H9 (cell line): ENCODE measurements at regions not wholly inside any gene's neighbourhood (a gene's known extent, or its start where the extent isn't known, plus 50 kb on each side); places are given as distances from the start of the nearest gene placed in this dataset.

ENCODE experiments used
- DNase-seq: peaks from one replicate; pipeline ENCODE4 v3.0.0-alpha.2; 2017
- H2AFZ ChIP-seq: one replicate; pipeline ENCODE4 v1.6.1; 2013; ENCODE audit warnings: mild to moderate bottlenecking, low read length, control low read depth, moderate library complexity
- H2AK5ac ChIP-seq: 2 replicates; pipeline ENCODE4 v1.6.1; 2013; ENCODE audit warnings: low read length, control low read depth, mixed read lengths; ENCODE audit not compliant: insufficient read length
- H2BK120ac ChIP-seq: one replicate; pipeline ENCODE4 v1.6.1; 2013; ENCODE audit warnings: low read depth, mild to moderate bottlenecking, low read length, control low read depth, inconsistent platforms; ENCODE audit not compliant: poor library complexity, severe bottlenecking
- H2BK12ac ChIP-seq: 2 replicates; pipeline ENCODE4 v1.6.1; 2013; ENCODE audit warnings: low read length, control low read depth, mixed read lengths, low read depth; ENCODE audit not compliant: insufficient read length
- H2BK15ac ChIP-seq: 2 replicates; pipeline ENCODE4 v1.6.1; 2013; ENCODE audit warnings: low read depth, low read length, control low read depth
- H2BK20ac ChIP-seq: one replicate; pipeline ENCODE4 v1.6.1; 2013; ENCODE audit warnings: low read depth, mild to moderate bottlenecking, low read length, control low read depth, inconsistent platforms; ENCODE audit not compliant: poor library complexity, severe bottlenecking
- H2BK5ac ChIP-seq: 2 replicates; pipeline ENCODE4 v1.6.1; 2013; ENCODE audit warnings: low read length, control low read depth, mixed read lengths; ENCODE audit not compliant: insufficient read length
- H3K14ac ChIP-seq: 2 replicates; pipeline ENCODE4 v1.6.1; 2013; ENCODE audit warnings: low read length, control low read depth; ENCODE audit not compliant: insufficient read depth
- H3K18ac ChIP-seq: 2 replicates; pipeline ENCODE4 v1.6.1; 2013; ENCODE audit warnings: low read depth, mild to moderate bottlenecking, mixed read lengths, low read length, control low read depth; ENCODE audit not compliant: insufficient read length
- H3K23ac ChIP-seq: 2 replicates; pipeline ENCODE4 v1.6.1; 2013; ENCODE audit warnings: low read length, control low read depth, mixed read lengths, low read depth; ENCODE audit not compliant: insufficient read length
- H3K23me2 ChIP-seq: 2 replicates; pipeline ENCODE4 v1.6.1; 2013; ENCODE audit warnings: low read depth, mild to moderate bottlenecking, mixed read lengths, low read length, control low read depth; ENCODE audit not compliant: insufficient read length, poor library complexity, severe bottlenecking
- H3K27ac ChIP-seq: 2 replicates; pipeline ENCODE4 v1.5.1; 2013; ENCODE audit warnings: low read length, control low read depth, mixed read lengths, low read depth; ENCODE audit not compliant: insufficient read length
- H3K27me3 ChIP-seq: 2 replicates; pipeline ENCODE4 v1.6.1; 2013; ENCODE audit warnings: low read length, control low read depth, inconsistent platforms; ENCODE audit not compliant: insufficient read depth
- H3K4ac ChIP-seq: 2 replicates; pipeline ENCODE4 v1.6.1; 2013; ENCODE audit warnings: low read depth, mild to moderate bottlenecking, control low read depth, inconsistent platforms, low read length, moderate library complexity
- H3K4me1 ChIP-seq: 2 replicates; pipeline ENCODE4 v1.6.1; 2013; ENCODE audit warnings: low read length, control low read depth, inconsistent platforms; ENCODE audit not compliant: insufficient read depth
- H3K4me2 ChIP-seq: 2 replicates; pipeline ENCODE4 v1.6.1; 2013; ENCODE audit warnings: low read length, control low read depth, mixed read lengths; ENCODE audit not compliant: insufficient read length, insufficient read depth
- H3K56ac ChIP-seq: 2 replicates; pipeline ENCODE4 v1.6.1; 2013; ENCODE audit warnings: low read depth, mild to moderate bottlenecking, mixed read lengths, low read length, control low read depth; ENCODE audit not compliant: insufficient read length
- H3K79me1 ChIP-seq: 2 replicates; pipeline ENCODE4 v1.6.1; 2013; ENCODE audit warnings: low read depth, mild to moderate bottlenecking, moderate library complexity, low read length, control low read depth, inconsistent platforms; ENCODE audit not compliant: insufficient read depth, poor library complexity, severe bottlenecking
- H3K79me2 ChIP-seq: 2 replicates; pipeline ENCODE4 v1.6.1; 2013; ENCODE audit warnings: low read length, control low read depth, inconsistent platforms; ENCODE audit not compliant: insufficient read depth
- H3K9ac ChIP-seq: 2 replicates; pipeline ENCODE4 v1.6.1; 2013; ENCODE audit warnings: low read length, control low read depth, mixed read lengths; ENCODE audit not compliant: insufficient read length; ENCODE audit errors: extremely low read depth
- H3K9me3 ChIP-seq: one replicate; pipeline ENCODE4 v1.6.1; 2013; ENCODE audit warnings: low read depth, low read length, inconsistent platforms; ENCODE audit not compliant: control insufficient read depth
- H3T11ph ChIP-seq: one replicate; pipeline ENCODE4 v1.6.1; 2013; ENCODE audit warnings: mild to moderate bottlenecking, low read length, control low read depth, inconsistent platforms
- H4K20me1 ChIP-seq: one replicate; pipeline ENCODE4 v1.6.1; 2013; ENCODE audit not compliant: control insufficient read depth, insufficient read length, insufficient read depth
- H4K5ac ChIP-seq: 2 replicates; pipeline ENCODE4 v1.6.1; 2013; ENCODE audit warnings: low read depth, mild to moderate bottlenecking, mixed read lengths, low read length, control low read depth; ENCODE audit not compliant: insufficient read length
- H4K8ac ChIP-seq: replicated peaks from 2 replicates; pipeline ENCODE4 v1.6.1; 2013; ENCODE audit warnings: low read length, control low read depth, mixed read lengths, low read depth; ENCODE audit not compliant: insufficient read length
- H4K91ac ChIP-seq: 2 replicates; pipeline ENCODE4 v1.6.1; 2013; ENCODE audit warnings: low read depth, mild to moderate bottlenecking, moderate library complexity, mixed read lengths, low read length, control low read depth; ENCODE audit not compliant: insufficient read length
- H3K27ac Mint-ChIP-seq, 3 experiments: 2 replicates in 2 of 3; 3 replicates in 1 of 3; pipeline ENCODE4 v1.8.0; 2020 to 2021; ENCODE audit warnings: mixed read lengths in 3 of 3, mild to moderate bottlenecking in 1 of 3, moderate library complexity in 1 of 3
- H3K27me3 Mint-ChIP-seq: 2 replicates; pipeline ENCODE4 v1.8.0; 2021; ENCODE audit warnings: low read depth, mild to moderate bottlenecking, moderate library complexity, mixed read lengths
- H3K36me3 Mint-ChIP-seq, 3 experiments: 2 replicates in 2 of 3; 3 replicates in 1 of 3; pipeline ENCODE4 v1.8.0; 2020 to 2021; ENCODE audit warnings: low read depth in 3 of 3, mixed read lengths in 3 of 3; ENCODE audit not compliant: insufficient read depth in 1 of 3
- H3K4me1 Mint-ChIP-seq, 2 experiments: 2 replicates each; pipeline ENCODE4 v1.8.0; 2020; ENCODE audit warnings: mixed read lengths in 2 of 2
- H3K4me3 Mint-ChIP-seq, 2 experiments: 2 replicates in 1 of 2; 3 replicates in 1 of 2; pipeline ENCODE4 v1.8.0; 2020 to 2021; ENCODE audit warnings: mild to moderate bottlenecking in 2 of 2, mixed read lengths in 2 of 2, moderate library complexity in 1 of 2
- H3K9me3 Mint-ChIP-seq, 2 experiments: 2 replicates in 1 of 2; 3 replicates in 1 of 2; pipeline ENCODE4 v1.8.0; 2020; ENCODE audit warnings: mild to moderate bottlenecking in 2 of 2, mixed read lengths in 2 of 2, moderate library complexity in 1 of 2
- WGBS: extraction: QIAGEN DNeasy Blood & Tissue Kit; methylation state at CpG from one replicate; pipeline ENCODE4 v1.1.7; 2013; ENCODE audit warnings: missing lambda C conversion rate, low lambda C conversion rate, mixed read lengths; ENCODE audit not compliant: insufficient read length; ENCODE audit errors: extremely low coverage; 5-methylcytosine and 5-hydroxymethylcytosine counted together
- TF ChIP-seq, protein P1 (sequence below): fragments of 200-600 bp; sonication (generic); conservative IDR thresholded peaks from 3 replicates; pipeline ENCODE4 v1.8.0; 2021; ENCODE audit warnings: antibody characterized with exemption, mild to moderate bottlenecking

DNA sequence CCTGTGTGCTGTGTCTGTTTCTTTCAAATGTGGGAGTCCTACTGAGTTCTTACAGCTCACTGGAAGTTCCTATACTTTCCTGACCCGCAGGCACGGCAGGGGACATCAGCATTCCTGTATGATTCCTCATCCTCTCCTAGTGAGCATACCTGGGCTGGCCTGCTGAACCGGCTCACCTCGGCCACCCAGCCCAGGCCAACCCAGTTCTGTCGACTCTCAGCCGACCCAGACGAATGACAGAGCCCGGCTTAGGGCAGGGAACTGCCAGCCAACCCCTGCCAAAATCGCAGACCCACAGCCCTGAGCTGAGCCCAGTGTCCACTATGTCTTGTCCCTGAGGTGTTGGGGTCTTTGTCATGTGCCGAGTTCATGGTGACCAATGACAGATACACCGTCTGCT lies 339.7 kb downstream of the BRD1 start:
- Histone ChIP-seq H3K79me1 (no peaks in the 10 kb centered on the region), H2BK15ac (no peak overlapping the region), H3T11ph (no peak overlapping the region), H4K8ac (no peak overlapping the region), H3K23ac (no peak overlapping the region), H3K4me2 (no peak overlapping the region), H2BK12ac (no peak overlapping the region), H4K91ac (no peak overlapping the region), H3K9me3 (no peaks in the 10 kb centered on the region), H3K18ac (no peak overlapping the region), H4K5ac (no peak overlapping the region), H2BK20ac (no peak overlapping the region), H3K27me3 (no peaks in the 10 kb centered on the region; the same call in 1 of the 2 replicates), H3K9ac (no peak overlapping the region), H3K4me1 (peaks cover 5% of the 10 kb centered on the region; the same call in 1 of the 2 replicates), H2BK120ac (no peak overlapping the region), H3K14ac (no peak overlapping the region), H3K4ac (no peak overlapping the region), H3K79me2 (no peaks in the 10 kb centered on the region), H2BK5ac (no peak overlapping the region), H4K20me1 (no peaks in the 10 kb centered on the region), H3K56ac (no peak overlapping the region), H2AK5ac (no peak overlapping the region), H3K27ac (no peak overlapping the region), H3K23me2 (no peaks in the 10 kb centered on the region), H2AFZ (no peak overlapping the region)
- no peaks in the 10 kb centered on the region for H3K27me3 Mint-ChIP-seq
- H3K9me3 Mint-ChIP-seq = no peaks in the 10 kb centered on the region
- H3K4me3 Mint-ChIP-seq = 0 out of 5 replicates have a peak overlapping the region, but pooled peaks of 1 of the 2 experiments have one; percentile 2
- no peaks in the 10 kb centered on the region for H3K36me3 Mint-ChIP-seq
- TF ChIP-seq, protein P1, sequence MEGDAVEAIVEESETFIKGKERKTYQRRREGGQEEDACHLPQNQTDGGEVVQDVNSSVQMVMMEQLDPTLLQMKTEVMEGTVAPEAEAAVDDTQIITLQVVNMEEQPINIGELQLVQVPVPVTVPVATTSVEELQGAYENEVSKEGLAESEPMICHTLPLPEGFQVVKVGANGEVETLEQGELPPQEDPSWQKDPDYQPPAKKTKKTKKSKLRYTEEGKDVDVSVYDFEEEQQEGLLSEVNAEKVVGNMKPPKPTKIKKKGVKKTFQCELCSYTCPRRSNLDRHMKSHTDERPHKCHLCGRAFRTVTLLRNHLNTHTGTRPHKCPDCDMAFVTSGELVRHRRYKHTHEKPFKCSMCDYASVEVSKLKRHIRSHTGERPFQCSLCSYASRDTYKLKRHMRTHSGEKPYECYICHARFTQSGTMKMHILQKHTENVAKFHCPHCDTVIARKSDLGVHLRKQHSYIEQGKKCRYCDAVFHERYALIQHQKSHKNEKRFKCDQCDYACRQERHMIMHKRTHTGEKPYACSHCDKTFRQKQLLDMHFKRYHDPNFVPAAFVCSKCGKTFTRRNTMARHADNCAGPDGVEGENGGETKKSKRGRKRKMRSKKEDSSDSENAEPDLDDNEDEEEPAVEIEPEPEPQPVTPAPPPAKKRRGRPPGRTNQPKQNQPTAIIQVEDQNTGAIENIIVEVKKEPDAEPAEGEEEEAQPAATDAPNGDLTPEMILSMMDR = no peak
- H3K4me1 Mint-ChIP-seq = peaks cover 36 to 39% of the 10 kb centered on the region in 2 experiments
- DNase-seq = peak; percentile 81
- H3K27ac Mint-ChIP-seq = peak overlapping the region in 2 of 3 experiments; percentile 71 to 89; a peak in 6 of 7 replicates
- no CpG with 5 or more reads among the region's 11 CpGs for WGBS
